ENCODE measurements at regions not wholly inside any gene's neighbourhood (a gene's known extent, or its start where the extent isn't known, plus 50 kb on each side); places are given as distances from the start of the nearest gene placed in this dataset.

GRCh38 chr19:29292562-29292961 is 79.6 kb upstream of the UQCRFS1 start:
- no peak for DNase-seq (ENCODE audit: low read depth in 2 of 2)

- DNase-seq (ENCODE audit: low read depth in 2 of 2) = no peak
Measured at GRCh38 chr19:29293292-29293691, 80.3 kb upstream of the UQCRFS1 start.

GRCh38 chr19:29293736-29294342 is 80.9 kb upstream of the UQCRFS1 start:
- no peak for DNase-seq (ENCODE audit: low read depth in 2 of 2)

- DNase-seq (ENCODE audit: low read depth in 2 of 2) = no peak
Measured at GRCh38 chr19:29294343-29294811, 81.4 kb upstream of the UQCRFS1 start.

GRCh38 chr19:29295285-29295684 is 82.3 kb upstream of the UQCRFS1 start:
- DNase-seq (ENCODE audit: low read depth in 2 of 2) = no peak

- DNase-seq (ENCODE audit: low read depth in 2 of 2) = no peak
Measured at GRCh38 chr19:29297381-29297780, 84.4 kb upstream of the UQCRFS1 start.

- DNase-seq (ENCODE audit: low read depth in 2 of 2) = no peak
Measured at GRCh38 chr19:29299416-29300380, 86.7 kb upstream of the UQCRFS1 start.

GRCh38 chr19:29302002-29302928 is 89.3 kb upstream of the UQCRFS1 start:
- DNase-seq (ENCODE audit: low read depth in 2 of 2) = no peak

GRCh38 chr19:29303069-29303718 is 90.2 kb upstream of the UQCRFS1 start:
- no peak for DNase-seq (ENCODE audit: low read depth in 2 of 2)

- no peak for DNase-seq (ENCODE audit: low read depth in 2 of 2)
Measured at GRCh38 chr19:29303719-29304090, 90.8 kb upstream of the UQCRFS1 start.

GRCh38 chr19:29305268-29305667 is 92.3 kb upstream of the UQCRFS1 start:
- no peak for DNase-seq (ENCODE audit: low read depth in 2 of 2)

- DNase-seq (ENCODE audit: low read depth in 2 of 2) = no peak
Measured at GRCh38 chr19:29308977-29309590, 96.1 kb upstream of the UQCRFS1 start.

- DNase-seq (ENCODE audit: low read depth in 2 of 2) = no peak
Measured at GRCh38 chr19:29309637-29310036, 96.7 kb upstream of the UQCRFS1 start.

GRCh38 chr19:29311191-29311790 is 98.3 kb upstream of the UQCRFS1 start:
- DNase-seq (ENCODE audit: low read depth in 2 of 2) = no peak

- no peak for DNase-seq (ENCODE audit: low read depth in 2 of 2)
Measured at GRCh38 chr19:29315556-29316190, 102.7 kb upstream of the UQCRFS1 start.

GRCh38 chr19:29318581-29318980 is 105.6 kb upstream of the UQCRFS1 start:
- DNase-seq (ENCODE audit: low read depth in 2 of 2) = no peak

- DNase-seq (ENCODE audit: low read depth in 2 of 2) = no peak
Measured at GRCh38 chr19:29320086-29320485, 107.1 kb upstream of the UQCRFS1 start.

GRCh38 chr19:29320618-29321017 is 107.7 kb upstream of the UQCRFS1 start:
- DNase-seq (ENCODE audit: low read depth in 2 of 2) = no peak

- no peak for DNase-seq (ENCODE audit: low read depth in 2 of 2)
Measured at GRCh38 chr19:29321116-29321515, 108.2 kb upstream of the UQCRFS1 start.

- no peak for DNase-seq (ENCODE audit: low read depth in 2 of 2)
Measured at GRCh38 chr19:29323021-29323430, 110.1 kb upstream of the UQCRFS1 start.
